ENCODE measurements at regions not wholly inside any gene's neighbourhood (a gene's known extent, or its start where the extent isn't known, plus 50 kb on each side); places are given as distances from the start of the nearest gene placed in this dataset.
"Not testable (repeated sequence)": the region's sequence is repeated elsewhere in the genome, so short reads cannot be mapped to it uniquely, and the experiment has no call there.

- DNase-seq (ENCODE audit: low spot score), result no peak
Measured at GRCh38 chr6:4378319-4378996, 243.1 kb upstream of the ECI2 start.

- DNase-seq (ENCODE audit: low spot score), result no peak
Measured at GRCh38 chr6:4377603-4378002, 242.2 kb upstream of the ECI2 start.

- no peak for DNase-seq (ENCODE audit: low spot score)
Measured at GRCh38 chr6:4374216-4374615, 238.8 kb upstream of the ECI2 start.

- DNase-seq (ENCODE audit: low spot score), result no peak
Measured at GRCh38 chr6:4372866-4373265, 237.5 kb upstream of the ECI2 start.

GRCh38 chr6:4371207-4371921 lies 236.0 kb upstream of the ECI2 start:
- no peak for DNase-seq (ENCODE audit: low spot score)

- no peak for DNase-seq (ENCODE audit: low spot score)
Measured at GRCh38 chr6:4370066-4370465, 234.7 kb upstream of the ECI2 start.

GRCh38 chr6:4369616-4370015 lies 234.2 kb upstream of the ECI2 start:
- DNase-seq (ENCODE audit: low spot score), result no peak

GRCh38 chr6:4368649-4369048 lies 233.3 kb upstream of the ECI2 start:
- DNase-seq (ENCODE audit: low spot score), result no peak

GRCh38 chr6:4367643-4368042 lies 232.3 kb upstream of the ECI2 start:
- no peak for DNase-seq (ENCODE audit: low spot score)

- no peak for DNase-seq (ENCODE audit: low spot score)
Measured at GRCh38 chr6:4366635-4367395, 231.4 kb upstream of the ECI2 start.

- DNase-seq (ENCODE audit: low spot score), result no peak
Measured at GRCh38 chr6:4365686-4366085, 230.3 kb upstream of the ECI2 start.

GRCh38 chr6:4364711-4365110 lies 229.3 kb upstream of the ECI2 start:
- DNase-seq (ENCODE audit: low spot score), result no peak

- no peak for DNase-seq (ENCODE audit: low spot score)
Measured at GRCh38 chr6:4364172-4364571, 228.8 kb upstream of the ECI2 start.

GRCh38 chr6:4363656-4364055 lies 228.3 kb upstream of the ECI2 start:
- DNase-seq (ENCODE audit: low spot score), result no peak

GRCh38 chr6:4362326-4362725 lies 227.0 kb upstream of the ECI2 start:
- no peak for DNase-seq (ENCODE audit: low spot score)

- no peak for DNase-seq (ENCODE audit: low spot score)
Measured at GRCh38 chr6:4360920-4361319, 225.5 kb upstream of the ECI2 start.

- no peak for DNase-seq (ENCODE audit: low spot score)
Measured at GRCh38 chr6:4359108-4359730, 223.8 kb upstream of the ECI2 start.

- peak; percentile 67 for DNase-seq (ENCODE audit: low spot score)
Measured at GRCh38 chr6:4358414-4359107, 223.2 kb upstream of the ECI2 start.

- not testable (repeated sequence) for DNase-seq (ENCODE audit: low spot score)
Measured at GRCh38 chr6:4357660-4358152, 222.3 kb upstream of the ECI2 start.

- DNase-seq (ENCODE audit: low spot score), result no peak
Measured at GRCh38 chr6:4356899-4357659, 221.7 kb upstream of the ECI2 start.

- DNase-seq (ENCODE audit: low spot score), result no peak
Measured at GRCh38 chr6:4355241-4355640, 219.9 kb upstream of the ECI2 start.

Measured in cerebellar cortex (tissue), 1 donor.